Activated CD4-positive, CD25-positive, alpha-beta regulatory T cell treated with anti-CD3 and anti-CD28 coated beads, Interleukin-2, amount 50 U/mL, for 24 hours (primary cell): ENCODE measurements at regions not wholly inside any gene's neighbourhood (a gene's known extent, or its start where the extent isn't known, plus 50 kb on each side); places are given as distances from the start of the nearest gene placed in this dataset.

Experiments used
- ATAC-seq, 2 donors: fragments of 150-1000 bp; cut with Tn5 transposase; one replicate each; pipeline ENCODE4 v1.10.0; 2021; ENCODE audit warnings: mild to moderate bottlenecking in 1 of 2, moderate library complexity in 1 of 2

GRCh38 chr2:16181062-16181740, 240.9 kb downstream of the MYCN start:
- no peak for ATAC-seq

GRCh38 chr2:16180631-16181030, 240.3 kb downstream of the MYCN start:
- ATAC-seq = no peak

- no peak for ATAC-seq
Measured at GRCh38 chr2:16179701-16180416, 239.5 kb downstream of the MYCN start.

DNA sequence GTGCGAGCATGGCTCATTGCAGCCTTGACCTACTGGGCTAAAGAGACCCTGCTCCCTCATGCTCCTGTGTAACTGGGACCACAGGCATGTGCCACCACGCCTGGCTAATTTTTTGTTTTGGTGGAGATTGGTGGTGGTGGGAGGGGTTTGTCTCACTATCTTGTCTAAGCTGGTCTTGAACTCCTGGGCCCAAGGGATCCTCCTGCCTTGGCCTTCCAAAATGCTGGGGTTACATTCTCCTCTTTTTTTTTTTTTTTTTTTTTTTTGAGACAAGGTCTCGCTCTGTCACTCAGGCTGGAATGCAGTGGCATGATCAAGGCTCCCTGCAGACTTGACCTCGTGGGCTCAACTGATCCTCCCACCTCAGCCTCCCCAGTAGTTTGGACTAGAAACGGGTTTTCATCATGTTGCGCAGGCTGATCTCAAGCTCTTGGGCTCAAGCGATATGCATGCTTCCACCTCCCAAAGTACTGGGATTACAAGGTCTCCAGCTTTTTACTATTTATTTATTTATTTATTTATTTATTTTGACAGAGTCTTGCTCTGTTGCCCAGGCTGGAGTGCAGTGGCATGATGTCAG, 238.3 kb downstream of the MYCN start:
- ATAC-seq = no peak

DNA sequence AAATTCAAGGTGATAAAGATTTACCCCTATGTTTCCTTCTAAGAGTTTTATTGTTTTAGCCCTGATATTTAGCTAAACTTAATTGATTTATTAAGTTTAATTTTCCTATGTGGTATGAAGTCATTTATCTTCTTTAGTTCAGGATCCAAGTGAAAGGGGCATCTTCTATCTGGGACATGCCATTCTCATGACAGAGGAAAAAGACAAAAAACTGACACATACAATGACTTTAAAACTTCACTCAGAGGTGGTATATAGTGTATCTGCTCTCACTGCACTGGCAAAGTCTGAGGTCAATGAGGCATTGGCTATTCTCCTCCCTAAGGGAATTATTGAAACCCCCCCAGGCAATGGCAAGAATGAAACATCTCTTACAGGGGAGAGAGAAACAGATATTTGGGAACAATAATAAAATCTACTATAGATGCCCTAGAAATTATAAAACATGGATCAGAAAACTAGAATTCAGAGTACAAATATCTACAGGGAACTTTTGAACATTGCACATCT, 237.4 kb downstream of the MYCN start:
- no peak for ATAC-seq

GRCh38 chr2:16176971-16177480, 236.7 kb downstream of the MYCN start:
- ATAC-seq = no peak

- no peak for ATAC-seq
Measured at GRCh38 chr2:16175247-16175825, 235.0 kb downstream of the MYCN start.

DNA sequence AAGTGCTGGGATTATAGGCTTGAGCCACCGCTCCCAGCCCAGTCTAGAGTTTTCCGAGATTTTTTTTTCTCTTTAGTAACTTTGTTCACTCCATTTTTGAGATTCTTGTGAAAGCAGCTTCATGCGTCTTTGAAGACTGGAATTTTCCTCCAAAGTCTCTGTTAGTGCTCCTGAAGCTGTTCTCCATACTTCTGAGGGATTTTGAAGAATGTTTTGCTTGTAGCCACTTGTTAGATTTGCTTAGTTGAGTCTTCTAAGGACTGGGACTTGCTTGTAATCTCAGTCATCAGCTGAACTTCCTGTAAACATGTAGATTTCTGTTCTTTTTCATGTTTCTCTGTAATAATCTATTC, 234.3 kb downstream of the MYCN start:
- ATAC-seq = no peak

DNA sequence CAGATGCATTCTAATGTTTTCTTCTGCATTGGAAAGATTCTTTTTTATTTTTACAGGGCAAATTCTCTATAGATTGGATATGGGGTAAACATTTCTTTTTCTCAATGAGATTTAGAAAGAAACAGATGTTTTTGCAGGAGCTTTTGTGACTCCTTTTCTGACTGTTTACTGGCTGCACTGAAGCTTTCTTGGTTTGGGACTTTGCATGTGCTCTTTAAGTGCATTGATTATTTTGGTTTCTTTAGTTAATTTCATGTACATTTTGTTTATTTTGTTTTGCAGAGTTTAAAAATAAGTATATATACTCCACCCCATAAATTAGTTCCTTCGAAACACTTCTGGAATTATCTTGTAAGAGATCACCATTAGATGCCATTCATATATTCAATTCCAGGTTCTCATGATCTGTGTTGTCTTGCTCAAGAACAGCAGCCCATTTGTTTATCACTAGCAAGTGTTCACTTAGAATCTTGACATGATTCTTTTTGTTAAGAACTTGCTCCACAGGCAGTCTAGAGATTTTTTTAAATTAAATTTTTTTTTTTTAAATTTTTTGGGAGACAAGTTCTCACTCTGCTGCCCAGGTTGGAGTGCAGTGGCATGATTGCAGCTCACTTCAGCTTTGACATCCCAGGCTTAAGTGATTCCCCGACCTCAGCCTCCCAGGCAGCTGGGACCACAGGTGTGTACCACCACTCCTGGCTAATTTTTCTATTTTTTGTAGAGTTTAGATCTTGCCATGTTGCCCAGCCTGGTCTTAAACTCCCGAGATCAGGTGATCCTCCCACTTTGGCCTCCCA, 233.7 kb downstream of the MYCN start:
- ATAC-seq = no peak

DNA sequence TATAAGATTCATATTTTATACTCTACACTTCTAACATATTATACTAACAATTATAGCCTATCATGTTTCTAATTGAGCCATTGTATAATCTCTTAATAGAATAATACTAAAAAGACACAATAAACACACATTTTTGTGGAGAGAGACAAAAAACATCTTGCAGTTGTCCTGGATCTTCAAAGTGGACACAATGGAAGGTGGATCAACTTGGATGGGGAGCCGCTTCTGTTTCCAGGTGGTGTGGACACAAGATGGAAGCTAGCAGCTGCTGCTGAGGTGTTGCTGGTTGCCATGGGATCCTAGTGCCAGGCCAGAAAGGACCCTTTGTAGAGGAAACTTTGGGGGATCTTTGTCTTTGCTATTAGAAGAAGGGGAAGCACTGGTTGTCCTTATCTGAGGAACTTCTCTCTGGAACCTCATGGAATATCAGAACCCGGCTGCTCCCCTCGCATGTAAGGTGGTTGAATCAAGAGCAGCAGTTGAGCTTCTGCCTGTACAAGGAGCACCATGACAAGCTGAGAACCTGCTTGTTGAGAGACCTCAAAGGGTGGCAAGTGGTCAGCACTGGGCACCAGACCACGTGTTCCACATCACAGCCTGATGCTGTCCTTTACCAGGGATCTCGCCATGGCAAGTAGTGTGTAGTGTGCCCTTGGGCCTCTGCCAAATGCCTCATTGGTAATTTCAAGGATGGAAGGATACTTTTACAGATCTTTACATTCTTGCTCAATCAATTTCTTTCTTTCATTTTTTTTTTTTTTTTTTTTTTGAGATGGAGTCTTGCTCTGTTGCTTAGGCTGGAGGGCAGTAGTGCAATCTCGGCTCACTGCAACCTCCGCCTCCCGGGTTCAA, 232.2 kb downstream of the MYCN start:
- no peak for ATAC-seq

DNA sequence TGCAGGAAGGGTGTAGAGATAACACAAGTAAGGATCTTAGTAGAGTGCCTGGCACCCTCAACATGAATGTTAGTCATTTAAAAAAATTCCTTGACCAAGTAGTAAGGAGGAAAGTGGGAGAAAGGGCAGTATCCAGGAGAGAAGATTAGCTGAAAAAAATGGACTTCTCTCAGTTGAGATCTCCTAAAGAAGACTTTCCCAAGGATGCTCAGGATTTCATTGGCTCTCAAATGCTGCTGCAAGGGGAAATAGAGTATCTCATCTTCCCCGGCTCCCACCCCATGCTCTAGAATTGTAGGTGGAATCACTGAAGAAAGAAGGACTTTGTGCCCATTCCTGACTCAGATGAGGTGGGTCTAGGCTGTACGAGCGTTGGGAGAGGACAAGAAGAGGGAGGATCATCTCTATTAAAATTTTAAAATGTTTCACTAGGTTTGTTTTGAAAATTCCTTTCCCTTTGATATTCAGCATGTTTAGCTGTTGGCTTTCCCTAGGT, 231.1 kb downstream of the MYCN start:
- ATAC-seq = no peak

DNA sequence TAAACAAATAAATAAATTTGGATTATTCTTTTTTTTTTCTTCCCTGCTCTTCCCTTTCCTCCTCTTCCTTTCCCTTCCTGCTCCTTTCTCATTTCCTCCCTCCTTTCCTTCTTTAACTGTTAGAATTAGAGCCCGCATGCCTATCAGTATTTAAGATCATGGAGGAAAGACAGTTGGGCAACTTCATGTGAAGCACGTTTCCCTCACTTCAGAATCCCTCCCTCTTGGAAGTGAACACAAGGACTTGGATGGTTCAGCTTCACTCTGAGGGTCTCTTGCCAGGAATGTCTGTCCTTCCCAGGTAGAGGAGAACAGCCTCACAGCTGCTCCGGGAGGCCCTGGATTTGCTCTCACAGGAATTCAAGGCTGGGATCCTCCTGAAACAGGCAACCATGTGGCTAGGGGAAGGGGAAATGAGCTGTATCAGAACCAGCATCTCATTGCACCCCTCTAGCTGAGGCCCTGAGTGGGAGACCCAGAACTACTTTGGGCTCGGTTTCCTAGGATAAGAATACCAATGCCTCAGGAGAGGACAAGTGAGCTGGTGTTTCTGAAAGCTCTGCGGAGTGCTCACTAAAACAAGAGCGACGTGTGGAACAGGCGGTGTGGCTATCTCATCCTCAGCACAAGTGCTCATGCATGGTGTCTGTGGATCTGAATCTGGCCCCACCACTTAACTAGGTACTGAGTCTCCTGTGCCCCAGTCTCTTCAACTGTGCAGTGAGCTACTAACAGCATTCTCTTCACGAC, 230.5 kb downstream of the MYCN start:
- ATAC-seq = no peak

GRCh38 chr2:16169381-16169960, 229.1 kb downstream of the MYCN start:
- ATAC-seq = no peak

GRCh38 chr2:16168506-16169264, 228.3 kb downstream of the MYCN start:
- ATAC-seq = no peak

DNA sequence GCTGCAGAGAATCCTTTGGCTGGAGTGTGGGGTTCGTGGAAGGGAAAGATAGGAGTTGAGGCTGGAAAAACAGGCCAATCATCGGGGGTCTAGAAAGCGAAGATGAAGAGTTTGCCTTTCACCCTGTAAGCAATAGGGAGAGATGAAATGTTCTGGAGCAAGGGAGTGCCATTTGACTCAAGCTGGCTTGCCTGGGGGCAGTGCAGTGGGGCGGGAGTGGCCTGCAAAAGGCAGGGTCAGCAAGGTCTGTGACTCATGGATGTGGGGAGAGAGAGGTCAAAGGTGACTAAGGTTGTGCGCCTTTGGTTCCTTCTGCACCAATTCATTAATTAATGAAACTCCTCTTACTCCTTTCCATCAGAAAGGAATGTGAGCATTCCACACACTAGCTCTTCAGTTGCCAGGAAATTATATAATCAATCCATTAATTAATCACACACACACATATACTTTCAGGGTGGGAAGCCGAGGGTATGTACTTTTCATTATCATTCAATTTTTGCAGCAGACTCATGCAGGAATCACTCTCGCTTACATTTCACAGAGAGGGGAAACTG, 227.6 kb downstream of the MYCN start:
- no peak for ATAC-seq

DNA sequence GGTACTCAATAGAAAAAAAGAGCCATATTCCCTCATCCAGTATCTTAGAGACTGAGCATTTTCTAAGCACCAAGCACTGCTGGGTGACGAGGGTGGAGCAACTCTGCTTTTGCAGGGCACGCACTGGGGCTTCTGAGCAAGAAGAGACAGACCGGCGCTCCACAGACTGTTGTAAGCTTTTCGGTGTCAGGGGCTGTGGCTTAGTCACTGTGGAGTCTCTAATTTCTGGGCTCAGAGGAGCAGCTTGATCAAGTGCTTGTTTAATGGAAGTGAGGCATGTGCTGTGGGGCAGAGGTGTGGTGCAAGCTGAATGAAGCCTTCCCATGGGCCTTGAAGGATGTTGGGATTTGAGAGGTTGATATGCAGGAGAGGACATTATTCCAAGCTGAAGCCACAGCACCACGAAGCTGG, 227.1 kb downstream of the MYCN start:
- no peak for ATAC-seq

GRCh38 chr2:16166327-16166981, 226.1 kb downstream of the MYCN start:
- ATAC-seq = no peak

DNA sequence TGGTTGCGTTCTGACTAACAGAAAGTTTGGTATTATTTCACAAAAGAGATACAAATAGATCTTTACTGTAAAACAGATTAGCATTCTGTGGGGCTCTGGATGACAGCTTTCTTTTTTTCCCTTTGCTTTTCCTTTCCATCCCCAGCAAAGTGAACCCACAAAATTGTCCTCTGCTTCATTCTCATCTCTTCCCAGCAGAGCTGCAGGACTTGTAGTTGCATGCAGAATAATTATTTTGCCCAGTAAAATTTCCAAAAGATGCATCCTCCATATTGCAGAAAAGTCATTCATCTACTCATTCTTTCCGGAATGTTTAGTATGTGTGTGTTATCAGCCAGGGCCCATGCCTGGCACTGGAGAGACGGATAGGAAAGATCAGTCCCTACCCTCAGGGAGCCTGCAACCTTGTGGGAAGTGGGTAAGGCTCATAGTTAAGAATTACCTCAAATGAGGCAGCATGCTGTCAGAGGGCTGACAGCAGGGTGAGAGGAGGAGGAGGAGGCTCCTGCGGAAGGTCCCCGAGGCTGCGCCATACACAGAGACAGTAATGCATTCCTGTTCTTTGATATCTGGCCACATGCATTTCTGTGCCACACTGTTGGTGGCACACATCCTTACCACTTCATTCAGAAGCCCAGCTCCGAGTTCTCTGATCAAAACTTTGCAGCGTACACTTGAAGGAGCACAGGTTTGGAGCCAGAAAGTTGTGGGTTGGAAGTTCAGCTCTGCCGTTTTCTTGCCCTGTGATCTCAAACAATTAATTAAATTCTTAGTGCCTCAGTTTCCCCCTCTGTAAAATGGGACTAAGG, 225.4 kb downstream of the MYCN start:
- ATAC-seq = no peak
